Gastrocnemius medialis (tissue), 4 donors: ENCODE measurements at regions not wholly inside any gene's neighbourhood (a gene's known extent, or its start where the extent isn't known, plus 50 kb on each side); places are given as distances from the start of the nearest gene placed in this dataset.
"Not testable (repeated sequence)": the region's sequence is repeated elsewhere in the genome, so short reads cannot be mapped to it uniquely, and the experiment has no call there.

Source experiments
- CTCF ChIP-seq, 5 experiments: fragments of 450-650 bp in 3 of 5; fragments of 200-600 bp in 2 of 5; sonication (generic) in 2 of 5; IDR thresholded peaks in 4 of 5; conservative IDR thresholded peaks in 1 of 5; 1 replicate in 4 of 5; 2 replicates in 1 of 5; pipeline ENCODE4 v1.5.1; 2016 to 2019; ENCODE audit warnings: antibody characterized with exemption in 5 of 5, mild to moderate bottlenecking in 3 of 5, moderate library complexity in 3 of 5
- POLR2A ChIP-seq, 2 donors: fragments of 450-650 bp; IDR thresholded peaks; one replicate each; pipeline ENCODE4 v1.6.1; 2017; ENCODE audit warnings: antibody characterized with exemption in 2 of 2, mild to moderate bottlenecking in 2 of 2, moderate library complexity in 2 of 2

DNA sequence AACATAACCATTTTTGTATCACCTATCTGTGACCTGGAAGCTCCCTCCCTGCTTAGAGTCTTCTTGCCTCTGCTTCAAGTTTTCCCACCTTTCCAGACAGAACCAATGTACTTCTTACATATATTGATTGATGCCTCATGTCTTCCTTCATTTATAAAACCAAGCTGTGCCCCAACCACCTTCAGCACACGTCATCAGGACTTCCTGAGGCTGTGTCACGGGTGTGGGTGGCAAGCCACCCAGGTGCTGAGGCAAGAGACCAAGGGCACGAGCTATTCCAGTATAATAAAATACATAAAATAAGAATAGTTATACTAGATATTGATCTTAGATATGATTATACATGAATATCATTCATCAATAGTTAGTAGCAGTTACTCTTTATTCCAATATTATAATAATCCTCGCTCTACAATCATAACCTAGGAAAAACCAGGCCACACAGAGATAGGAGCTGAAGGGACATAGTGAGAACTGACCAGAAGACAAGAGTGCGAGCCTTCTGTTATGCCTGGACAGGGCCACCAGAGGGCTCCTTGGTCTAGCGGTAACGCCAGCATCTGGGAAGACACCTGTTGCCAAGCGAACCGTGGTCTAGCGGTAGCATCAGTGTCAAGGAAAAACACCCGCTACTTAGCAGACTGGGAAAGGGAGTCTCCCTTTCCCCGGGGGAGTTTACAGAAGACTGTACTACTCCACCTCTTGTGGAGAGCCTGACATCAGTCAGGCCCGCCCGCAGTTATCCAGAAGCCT lies 180.2 kb upstream of the ERCC4 start:
- TF ChIP-seq CTCF (IDR thresholded peaks at IDR 0.05 in 4 of 5, conservative IDR thresholded peaks at IDR 0.05 in 1 of 5); POLR2A (IDR thresholded peaks at IDR 0.05): not testable (repeated sequence)
